Hepatic stellate cell (primary cell): ENCODE measurements at regions not wholly inside any gene's neighbourhood (a gene's known extent, or its start where the extent isn't known, plus 50 kb on each side); places are given as distances from the start of the nearest gene placed in this dataset.

Experiments used
- DNase-seq: peaks from one replicate; pipeline ENCODE4 v3.0.0; 2011; ENCODE audit warnings: low spot score

GRCh38 chr2:71864085-71864484, 283.6 kb downstream of the CYP26B1 start:
- no peak for DNase-seq

- no peak for DNase-seq
These were observed 284.3 kb downstream of the CYP26B1 start for GRCh38 chr2:71863396-71863795.

- no peak for DNase-seq
These were observed 284.7 kb downstream of the CYP26B1 start for GRCh38 chr2:71862921-71863320.

- DNase-seq = no peak
These were observed 286.2 kb downstream of the CYP26B1 start for GRCh38 chr2:71861186-71862160.

GRCh38 chr2:71860381-71860926, 287.2 kb downstream of the CYP26B1 start:
- DNase-seq = no peak

- DNase-seq = no peak
These were observed 288.3 kb downstream of the CYP26B1 start for GRCh38 chr2:71859211-71859847.

GRCh38 chr2:71858071-71858470, 289.6 kb downstream of the CYP26B1 start:
- no peak for DNase-seq

GRCh38 chr2:71857636-71858035, 290.0 kb downstream of the CYP26B1 start:
- DNase-seq = no peak

- no peak for DNase-seq
These were observed 290.7 kb downstream of the CYP26B1 start for GRCh38 chr2:71856773-71857525.

GRCh38 chr2:71853858-71854257, 293.8 kb downstream of the CYP26B1 start:
- DNase-seq = no peak

GRCh38 chr2:71852141-71852711, 295.4 kb downstream of the CYP26B1 start:
- DNase-seq = no peak

GRCh38 chr2:71851094-71851750, 296.4 kb downstream of the CYP26B1 start:
- DNase-seq = no peak

- no peak for DNase-seq
These were observed 297.3 kb downstream of the CYP26B1 start for GRCh38 chr2:71850306-71850801.

- no peak for DNase-seq
These were observed 297.9 kb downstream of the CYP26B1 start for GRCh38 chr2:71849607-71850305.

GRCh38 chr2:71849111-71849510, 298.6 kb downstream of the CYP26B1 start:
- DNase-seq = no peak

GRCh38 chr2:71846669-71847291, 300.9 kb downstream of the CYP26B1 start:
- DNase-seq = no peak

GRCh38 chr2:71846072-71846471, 301.6 kb downstream of the CYP26B1 start:
- DNase-seq = no peak

- no peak for DNase-seq
These were observed 302.7 kb downstream of the CYP26B1 start for GRCh38 chr2:71844967-71845366.

GRCh38 chr2:71843391-71843850, 304.2 kb downstream of the CYP26B1 start:
- DNase-seq = peak; percentile 72

- DNase-seq = no peak
These were observed 304.9 kb downstream of the CYP26B1 start for GRCh38 chr2:71842744-71843143.
